ENCODE measurements at regions not wholly inside any gene's neighbourhood (a gene's known extent, or its start where the extent isn't known, plus 50 kb on each side); places are given as distances from the start of the nearest gene placed in this dataset.

GRCh38 chr19:30743702-30744101 is 371.5 kb downstream of the ZNF536 start:
- H2BK15ac ChIP-seq (ENCODE audit: low read length): no peak overlapping the region
- H4K20me1 ChIP-seq (replicated peaks in 1 of 2; ENCODE audit: control insufficient read depth in 1 of 2, insufficient read depth in 2 of 2, low read length in 2 of 2): no peaks in the 10 kb centered on the region
- no peak overlapping the region for H2BK12ac ChIP-seq (ENCODE audit: low read depth, low read length)
- no peak overlapping the region for H3K23ac ChIP-seq (ENCODE audit: insufficient read length)
- no peak overlapping the region for H3K18ac ChIP-seq (ENCODE audit: extremely low read depth, low read length)
- H3K4me2 ChIP-seq (ENCODE audit: insufficient read depth in 1 of 2, low read depth in 2 of 2, low read length in 2 of 2): no peak overlapping the region
- H3K56ac ChIP-seq (replicated peaks; ENCODE audit: insufficient read length, low read depth, low read length): no peak overlapping the region
- H3K79me1 ChIP-seq (ENCODE audit: low read depth, low read length): no peaks in the 10 kb centered on the region
- no peak for FAIRE-seq
- no peak overlapping the region for H4K91ac ChIP-seq (replicated peaks; ENCODE audit: insufficient read length, low read length)
- no peak overlapping the region for H3K4me3 ChIP-seq (ENCODE audit: extremely low read depth in 1 of 4, insufficient read depth in 2 of 4, low read depth in 3 of 4, low read length in 4 of 4)
- no peak overlapping the region for H2BK120ac ChIP-seq (replicated peaks; ENCODE audit: low read depth, low read length)
- H3K23me2 ChIP-seq (ENCODE audit: low read depth, low read length): no peaks in the 10 kb centered on the region
- H2AFZ ChIP-seq (ENCODE audit: low read length): no peak overlapping the region
- peak in 1 of 2 experiments; percentile 7 for DNase-seq (ENCODE audit: low read depth in 1 of 2, low spot score in 2 of 2)
- no peaks in the 10 kb centered on the region for H3K79me2 ChIP-seq (ENCODE audit: control insufficient read depth in 1 of 2, insufficient read depth in 2 of 2, low read length in 2 of 2)
- no peak overlapping the region for H2BK20ac ChIP-seq (ENCODE audit: low read length)
- H3K27me3 ChIP-seq (replicated peaks in 1 of 4; ENCODE audit: control insufficient read depth in 3 of 4, extremely low read depth in 1 of 4, insufficient read depth in 3 of 4, low read length in 3 of 4): no peaks in the 10 kb centered on the region
- no peak overlapping the region for H3K14ac ChIP-seq (ENCODE audit: insufficient read length)
- H3K9ac ChIP-seq (replicated peaks in 1 of 4; ENCODE audit: extremely low read depth in 1 of 4, low read depth in 3 of 4, low read length in 3 of 4): no peak overlapping the region
- H4K5ac ChIP-seq (ENCODE audit: insufficient read length, low read depth, low read length): no peak overlapping the region
- no peaks in the 10 kb centered on the region for H3K4me1 ChIP-seq (replicated peaks in 1 of 4; ENCODE audit: control insufficient read depth in 3 of 4, insufficient read depth in 4 of 4, low read length in 3 of 4)
- no peaks in the 10 kb centered on the region for H3K9me3 ChIP-seq (ENCODE audit: insufficient read depth in 2 of 2, low read depth in 1 of 2, low read length in 1 of 2)
- no peak overlapping the region for H2BK5ac ChIP-seq (ENCODE audit: low read depth, low read length)
- CTCF ChIA-PET (ENCODE audit: partially characterized antibody): interaction anchor here (1.0 to 1.7 kb wide), 5 partner anchors 9 to 984 kb away, joined by 3 to 6 read pairs (median 3); no protein-coding TSS in a partner anchor
- H3K4ac ChIP-seq (replicated peaks; ENCODE audit: insufficient read length, low read depth, low read length): no peak overlapping the region
- no peak overlapping the region for H2AK5ac ChIP-seq (ENCODE audit: low read depth, low read length)
- 90% methylated on average over 5 of the region's 5 CpGs; no CpG with 5 or more reads in 1 of the 2 experiments for WGBS, 2 experiments (ENCODE audit: extremely low coverage in 1 of 2, insufficient coverage in 1 of 2, insufficient read length in 1 of 2, insufficient replicate concordance in 2 of 2, low coverage in 1 of 2, low lambda C conversion rate in 2 of 2, missing lambda C conversion rate in 1 of 2)
- no peaks in the 10 kb centered on the region for H3K36me3 ChIP-seq (ENCODE audit: control insufficient read depth in 2 of 4, insufficient read depth in 4 of 4, low read length in 3 of 4)
- POLR2A ChIA-PET (ENCODE audit: partially characterized antibody): no interaction called here
- H3K27ac ChIP-seq (ENCODE audit: low read depth, low read length): no peak overlapping the region
- H4K8ac ChIP-seq (ENCODE audit: extremely low read depth, insufficient read depth, low read length): no peak overlapping the region
- no peak for TF ChIP-seq CHD1 (IDR thresholded peaks at IDR 0.05; ENCODE audit: low read depth, low read length)
- TF ChIP-seq YY1 (IDR thresholded peaks at IDR 0.05; ENCODE audit: low read depth, low read length): no peak
